AG09309 (cell line): ENCODE measurements at regions not wholly inside any gene's neighbourhood (a gene's known extent, or its start where the extent isn't known, plus 50 kb on each side); places are given as distances from the start of the nearest gene placed in this dataset.

Experiments
- DNase-seq: peaks from one replicate; pipeline ENCODE4 v3.0.0-alpha.2; 2010; ENCODE audit warnings: low read depth
- H3K4me3 ChIP-seq: 2 replicates; pipeline ENCODE4 v1.5.1; 2011; ENCODE audit warnings: mild to moderate bottlenecking, low read depth, low read length, moderate library complexity; ENCODE audit not compliant: control insufficient read depth
- CTCF ChIP-seq: IDR thresholded peaks from 2 replicates; pipeline ENCODE4 v1.5.1; 2011; ENCODE audit warnings: mild to moderate bottlenecking, low read depth, low read length, inconsistent platforms; ENCODE audit not compliant: insufficient read depth, control insufficient read depth; ENCODE audit errors: missing control alignments

DNA sequence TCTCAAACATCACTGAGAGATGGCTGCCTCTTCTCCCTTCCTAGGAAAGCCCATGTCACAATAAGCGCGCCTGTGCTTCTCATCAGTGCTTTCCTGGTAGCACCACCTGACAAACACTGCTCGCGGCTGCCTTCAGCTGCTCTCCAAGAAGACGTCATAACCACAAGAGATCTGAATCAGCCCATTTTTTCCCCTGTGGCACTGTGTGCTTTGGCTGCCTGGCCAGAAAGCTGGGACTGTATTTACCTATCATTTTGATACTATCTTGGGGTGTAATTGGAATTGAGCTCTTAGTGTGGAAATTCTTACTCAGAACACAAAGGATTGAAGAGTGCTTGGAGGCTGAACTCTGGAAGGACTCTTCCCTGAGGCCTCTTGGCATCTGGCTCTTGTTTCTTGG is 50.3 kb upstream of the EHF start:
- no peak for DNase-seq
- no peak overlapping the region for H3K4me3 ChIP-seq
- TF ChIP-seq CTCF, result no peak
